ENCODE measurements at regions not wholly inside any gene's neighbourhood (a gene's known extent, or its start where the extent isn't known, plus 50 kb on each side); places are given as distances from the start of the nearest gene placed in this dataset.

DNA sequence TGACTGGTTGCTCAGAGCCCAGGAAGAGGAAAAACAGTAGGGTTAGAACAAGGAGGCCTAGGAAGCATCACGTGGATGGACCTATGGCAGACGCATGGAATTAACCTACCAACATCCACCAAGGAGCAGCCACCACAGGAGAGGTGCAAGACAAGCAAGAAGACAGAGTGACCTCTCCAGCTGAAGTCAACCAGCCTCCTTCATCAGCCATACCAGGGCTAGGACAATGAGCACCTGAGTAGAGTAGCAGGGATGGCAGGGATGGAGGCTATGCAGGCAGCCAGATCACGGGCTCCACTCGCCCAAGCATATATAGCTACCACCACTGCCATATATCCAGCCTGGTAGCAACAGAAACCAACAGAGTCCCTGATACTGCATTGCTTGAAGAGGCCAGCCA, 202.1 kb upstream of the B3GAT1 start:
- peaks cover 16% of the 10 kb centered on the region for H3K27me3 Mint-ChIP-seq
- H3K36me3 Mint-ChIP-seq (ENCODE audit: low read depth) = no peaks in the 10 kb centered on the region
- no peaks in the 10 kb centered on the region for H3K4me1 Mint-ChIP-seq (ENCODE audit: low read depth)

DNA sequence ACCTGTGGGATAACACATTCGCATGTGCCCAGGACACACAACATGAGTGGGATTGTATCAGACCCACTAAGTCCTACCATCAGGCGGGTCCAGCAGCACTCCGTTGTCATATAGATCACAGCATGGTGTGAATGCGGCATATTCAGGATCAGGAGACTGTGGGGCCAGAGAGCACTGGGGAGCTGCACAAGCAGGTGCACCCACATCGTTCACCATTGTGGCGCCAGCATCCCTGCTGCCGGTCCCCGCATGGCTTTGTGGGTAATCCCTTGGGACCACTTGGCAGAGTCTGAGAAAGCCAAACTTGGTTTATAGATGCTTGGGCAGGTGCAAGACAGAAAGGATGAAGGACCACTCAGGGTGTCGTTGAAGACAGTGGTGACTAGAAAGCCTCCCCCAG, 201.6 kb upstream of the B3GAT1 start:
- Mint-ChIP-seq H3K27me3 (peaks cover 18% of the 10 kb centered on the region), H3K4me1 (ENCODE audit: low read depth) (no peaks in the 10 kb centered on the region)

More for the DNA sequence above, 202.1 kb upstream of the B3GAT1 start:
- DNase-seq = no peak
- Mint-ChIP-seq H3K9me3 (no peaks in the 10 kb centered on the region), H3K4me3 (no peak overlapping the region), H3K27ac (no peak overlapping the region)

DNA sequence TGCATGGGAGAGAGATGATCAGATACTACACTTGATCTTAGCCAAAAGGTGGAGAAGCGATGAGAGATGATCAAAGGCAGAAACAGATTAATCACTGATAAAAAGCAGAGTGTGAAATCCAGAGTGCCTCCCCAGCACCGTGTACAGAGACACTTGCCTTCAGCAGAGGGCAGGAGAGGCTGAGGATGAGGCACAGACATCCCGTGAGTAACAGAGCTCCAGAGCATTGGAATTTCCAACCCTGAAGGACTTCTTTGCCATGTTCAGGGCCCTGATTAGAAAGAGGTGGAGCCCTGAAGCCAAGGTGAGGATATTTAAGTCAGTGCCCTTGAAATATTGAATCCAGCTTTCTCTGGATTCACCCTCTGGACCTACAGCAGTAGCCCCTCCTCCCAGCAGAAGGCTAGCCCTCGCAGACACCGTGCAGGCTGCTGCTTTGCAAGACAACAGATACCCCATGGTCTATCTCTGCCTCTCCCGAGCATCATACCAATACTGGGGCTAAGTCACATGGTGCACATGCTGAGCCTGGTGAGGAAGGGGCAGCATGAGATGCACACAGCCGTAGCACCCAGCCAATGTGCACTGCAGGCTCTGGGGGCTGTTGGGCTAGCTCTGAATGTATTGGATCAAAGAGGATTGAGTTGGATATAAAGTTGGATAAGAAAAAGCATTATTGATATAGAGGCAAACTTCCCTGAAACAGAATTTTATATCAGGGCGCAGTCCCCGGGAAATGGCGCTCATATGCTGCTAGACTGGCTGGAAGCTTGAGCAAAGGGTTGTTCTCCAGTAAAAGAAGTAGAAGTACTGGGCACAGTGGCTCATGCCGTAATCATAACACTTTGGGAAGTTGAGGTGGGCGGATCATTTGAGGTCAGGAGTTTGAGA, 200.3 kb upstream of the B3GAT1 start:
- no peak overlapping the region for H3K27ac Mint-ChIP-seq
- no peaks in the 10 kb centered on the region for H3K36me3 Mint-ChIP-seq (ENCODE audit: low read depth)
- no peaks in the 10 kb centered on the region for H3K4me1 Mint-ChIP-seq (ENCODE audit: low read depth)
- no peak for DNase-seq
- H3K4me3 Mint-ChIP-seq = no peak overlapping the region
- H3K27me3 Mint-ChIP-seq = peaks cover 27% of the 10 kb centered on the region
- no peaks in the 10 kb centered on the region for H3K9me3 Mint-ChIP-seq

More for the DNA sequence above, 201.6 kb upstream of the B3GAT1 start:
- H3K9me3 Mint-ChIP-seq = no peaks in the 10 kb centered on the region
- no peak for DNase-seq
- H3K4me3 Mint-ChIP-seq = no peak overlapping the region
- H3K27ac Mint-ChIP-seq = no peak overlapping the region
- no peaks in the 10 kb centered on the region for H3K36me3 Mint-ChIP-seq (ENCODE audit: low read depth)

DNA sequence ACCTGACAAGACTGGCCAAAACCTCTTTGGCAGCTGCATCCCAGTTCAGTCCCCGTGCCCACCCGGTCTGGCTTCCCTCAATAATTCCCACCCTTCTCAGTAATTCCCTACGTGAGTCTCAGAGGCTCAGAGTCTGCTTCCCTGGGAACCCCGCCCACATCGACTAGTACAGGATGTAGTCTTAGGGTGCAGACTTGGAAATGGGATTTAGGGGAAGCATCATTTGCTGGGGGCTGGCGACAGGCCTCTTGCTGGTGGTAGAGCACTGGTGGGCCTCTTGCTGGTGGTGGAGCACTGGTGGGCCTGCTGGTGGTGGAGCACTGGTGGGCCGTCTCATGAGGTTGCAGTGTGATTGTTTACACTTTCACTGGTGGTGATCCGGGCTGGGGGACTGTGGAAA, 199.5 kb upstream of the B3GAT1 start:
- Mint-ChIP-seq H3K27ac (no peak overlapping the region), H3K36me3 (ENCODE audit: low read depth) (no peaks in the 10 kb centered on the region), H3K4me1 (ENCODE audit: low read depth) (no peaks in the 10 kb centered on the region), H3K27me3 (peaks cover 27% of the 10 kb centered on the region), H3K4me3 (no peak overlapping the region), H3K9me3 (no peaks in the 10 kb centered on the region)
- no peak for DNase-seq

DNA sequence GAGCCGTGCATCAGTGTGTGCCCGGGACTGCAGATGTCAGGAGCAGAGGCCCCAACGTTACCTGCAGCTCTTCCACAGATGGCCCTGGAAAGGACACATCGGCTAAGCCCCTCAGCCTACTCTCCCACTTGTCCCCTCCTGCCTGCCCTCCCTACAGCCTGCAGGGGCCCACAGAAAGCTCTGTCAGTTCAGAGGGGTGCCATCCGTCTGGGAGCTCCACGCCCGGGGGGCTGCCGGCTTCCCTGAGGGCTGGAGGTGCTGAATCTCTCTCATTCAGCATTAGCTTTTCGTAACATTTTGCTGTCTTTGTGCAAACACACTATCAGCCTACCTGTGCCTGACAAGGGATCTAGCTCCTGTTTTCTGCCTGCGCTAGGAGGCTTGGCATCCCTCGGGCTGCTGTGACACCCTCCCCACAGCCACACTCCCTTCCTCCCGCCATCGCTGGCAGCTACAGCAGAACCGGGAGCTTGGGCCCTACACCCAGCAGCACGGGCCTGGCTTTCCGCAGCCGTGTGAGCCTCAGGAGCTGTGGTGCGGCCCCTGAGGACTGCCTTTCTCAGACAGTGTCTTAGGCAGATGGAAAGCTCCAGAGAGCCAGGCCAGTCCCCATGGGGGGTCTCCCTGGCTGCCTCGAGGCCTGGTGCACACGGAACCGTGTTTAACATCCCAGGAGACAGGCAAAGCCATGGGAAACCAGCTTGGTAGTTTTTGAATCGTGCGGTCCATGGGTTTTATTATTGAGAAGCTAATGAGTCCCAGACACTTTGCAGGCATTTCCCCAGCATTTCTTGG, 198.3 kb upstream of the B3GAT1 start:
- H3K4me3 Mint-ChIP-seq = no peak overlapping the region
- H3K27me3 Mint-ChIP-seq = peaks cover 32% of the 10 kb centered on the region
- DNase-seq = no peak
- no peaks in the 10 kb centered on the region for H3K4me1 Mint-ChIP-seq (ENCODE audit: low read depth)
- H3K36me3 Mint-ChIP-seq (ENCODE audit: low read depth) = no peaks in the 10 kb centered on the region
- H3K9me3 Mint-ChIP-seq = no peaks in the 10 kb centered on the region
- no peak overlapping the region for H3K27ac Mint-ChIP-seq

DNA sequence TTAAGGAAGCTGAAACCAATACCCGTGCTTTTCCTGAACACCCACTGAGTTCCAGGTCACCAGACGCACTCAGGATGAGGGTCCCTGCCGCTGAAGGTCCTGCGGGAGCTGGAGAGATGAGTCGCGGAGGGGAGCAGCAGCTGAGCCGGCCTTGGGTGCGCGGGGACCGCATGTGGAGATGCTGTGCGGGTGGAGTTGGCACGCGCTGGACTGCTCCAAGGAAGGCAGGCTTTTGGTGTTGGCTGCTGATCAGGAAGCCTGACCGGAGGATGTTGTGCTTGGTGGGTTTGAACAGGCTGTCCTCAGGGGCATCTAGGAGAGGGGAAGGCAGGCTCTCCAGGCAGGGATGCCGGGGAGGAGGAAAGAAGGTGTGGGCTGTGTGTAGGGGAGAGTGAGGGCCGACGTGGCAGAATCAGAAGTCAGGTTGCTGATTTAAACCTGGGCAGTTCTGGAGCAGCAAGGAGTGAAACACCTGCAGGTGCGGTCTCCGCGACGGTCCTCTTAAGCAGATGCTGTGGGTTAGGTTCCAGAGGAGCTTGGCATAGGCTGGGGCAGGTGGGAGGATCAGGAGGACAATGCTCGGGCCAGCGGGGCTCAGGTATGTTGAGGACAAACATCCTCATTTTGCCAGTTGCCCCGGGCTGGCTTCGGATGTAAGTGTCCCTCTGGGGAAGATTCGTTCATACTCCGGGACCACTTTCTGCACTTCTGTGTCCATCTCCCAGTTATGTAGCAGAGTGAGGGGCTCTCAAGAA, 197.5 kb upstream of the B3GAT1 start:
- Mint-ChIP-seq H3K4me1 (ENCODE audit: low read depth) (no peaks in the 10 kb centered on the region), H3K36me3 (ENCODE audit: low read depth) (no peaks in the 10 kb centered on the region), H3K27ac (no peak overlapping the region), H3K27me3 (peaks cover 32% of the 10 kb centered on the region), H3K9me3 (no peaks in the 10 kb centered on the region), H3K4me3 (no peak overlapping the region)
- DNase-seq = no peak

DNA sequence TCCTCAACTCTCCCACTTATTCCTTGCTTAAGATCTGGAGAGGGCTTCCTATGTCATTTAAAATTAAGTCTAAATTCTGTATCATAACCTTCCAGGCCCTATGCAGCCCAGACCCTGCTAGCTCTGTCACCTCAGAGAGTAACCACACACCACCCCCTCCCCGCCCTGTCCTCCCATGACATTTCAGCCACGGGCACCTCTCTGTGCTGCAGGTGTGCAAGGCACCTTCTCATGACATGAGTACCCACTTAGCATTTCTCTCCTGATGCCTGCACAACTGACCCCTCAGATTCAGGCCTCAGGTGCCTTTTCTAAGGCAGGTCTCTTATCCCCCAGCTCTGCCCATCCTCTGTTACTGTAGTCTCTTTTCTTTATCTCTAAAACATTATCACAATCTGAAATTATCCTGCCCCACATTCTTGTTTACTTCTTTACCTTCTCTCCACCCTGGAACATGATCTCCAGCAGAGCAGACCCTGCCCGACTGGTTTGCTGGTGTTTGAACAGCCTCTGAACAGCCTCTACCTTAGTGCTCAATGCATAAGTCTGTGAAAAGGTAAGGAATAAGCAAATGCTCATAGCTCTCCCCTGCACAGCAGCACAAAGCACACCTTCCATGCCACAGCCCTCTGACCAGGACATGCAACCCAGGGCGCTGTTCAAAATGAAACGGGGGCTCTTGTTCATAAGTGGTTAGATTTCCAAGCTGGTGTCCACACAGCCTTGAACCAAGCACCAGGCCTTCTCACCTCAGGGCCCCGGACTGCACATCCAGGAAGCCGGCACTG, 196.1 kb upstream of the B3GAT1 start:
- Mint-ChIP-seq H3K4me1 (ENCODE audit: low read depth) (no peaks in the 10 kb centered on the region), H3K27ac (no peak overlapping the region), H3K36me3 (ENCODE audit: low read depth) (no peaks in the 10 kb centered on the region), H3K27me3 (peaks cover 29% of the 10 kb centered on the region), H3K9me3 (no peaks in the 10 kb centered on the region), H3K4me3 (no peak overlapping the region)
- DNase-seq = no peak

DNA sequence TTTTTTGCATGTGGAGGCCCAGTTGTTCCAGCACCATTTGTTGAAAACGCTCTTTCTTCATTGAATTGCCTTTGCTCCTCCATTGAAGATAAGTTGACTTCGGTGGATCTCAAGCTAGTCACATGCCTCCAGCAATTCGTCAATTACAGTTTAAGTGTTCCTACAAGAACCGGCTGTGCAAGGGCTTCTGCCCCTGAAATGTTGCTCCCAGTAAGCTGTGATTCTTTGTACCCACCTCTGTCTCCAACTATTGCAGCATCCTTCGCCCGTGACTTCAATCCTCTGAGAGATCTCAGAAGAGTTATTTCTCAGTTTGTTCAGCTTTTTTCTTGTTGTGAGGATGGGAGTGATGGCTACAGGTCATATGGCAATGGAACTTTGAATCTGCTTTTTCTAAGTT, 194.2 kb upstream of the B3GAT1 start:
- no peak for DNase-seq
- no peak overlapping the region for H3K27ac Mint-ChIP-seq
- H3K9me3 Mint-ChIP-seq = no peaks in the 10 kb centered on the region
- H3K4me3 Mint-ChIP-seq = no peak overlapping the region
- H3K27me3 Mint-ChIP-seq = peaks cover 33% of the 10 kb centered on the region
- no peaks in the 10 kb centered on the region for H3K4me1 Mint-ChIP-seq (ENCODE audit: low read depth)
- H3K36me3 Mint-ChIP-seq (ENCODE audit: low read depth) = no peaks in the 10 kb centered on the region

DNA sequence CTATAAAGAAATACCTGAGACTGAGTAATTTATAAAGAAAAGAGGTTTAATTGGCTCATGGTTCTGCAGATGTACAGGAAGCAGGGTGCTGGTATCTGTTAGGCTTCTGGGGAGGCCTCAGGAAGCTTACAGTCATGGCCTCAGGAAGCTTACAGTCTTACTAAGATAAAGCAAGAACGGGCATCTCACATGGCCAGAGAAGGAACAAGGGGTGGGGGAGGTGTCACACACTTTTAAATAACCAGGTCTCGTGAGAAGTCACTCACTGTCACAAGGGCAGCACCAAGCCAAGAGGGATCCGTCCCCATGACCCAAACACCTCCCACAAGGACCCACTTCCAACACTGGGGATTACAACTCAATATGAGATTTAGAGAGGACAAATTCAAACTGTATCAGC, 192.8 kb upstream of the B3GAT1 start:
- Mint-ChIP-seq H3K27me3 (peaks cover 33% of the 10 kb centered on the region), H3K4me1 (ENCODE audit: low read depth) (no peaks in the 10 kb centered on the region), H3K36me3 (ENCODE audit: low read depth) (no peaks in the 10 kb centered on the region), H3K9me3 (no peaks in the 10 kb centered on the region), H3K27ac (no peak overlapping the region), H3K4me3 (no peak overlapping the region)
- DNase-seq = no peak

DNA sequence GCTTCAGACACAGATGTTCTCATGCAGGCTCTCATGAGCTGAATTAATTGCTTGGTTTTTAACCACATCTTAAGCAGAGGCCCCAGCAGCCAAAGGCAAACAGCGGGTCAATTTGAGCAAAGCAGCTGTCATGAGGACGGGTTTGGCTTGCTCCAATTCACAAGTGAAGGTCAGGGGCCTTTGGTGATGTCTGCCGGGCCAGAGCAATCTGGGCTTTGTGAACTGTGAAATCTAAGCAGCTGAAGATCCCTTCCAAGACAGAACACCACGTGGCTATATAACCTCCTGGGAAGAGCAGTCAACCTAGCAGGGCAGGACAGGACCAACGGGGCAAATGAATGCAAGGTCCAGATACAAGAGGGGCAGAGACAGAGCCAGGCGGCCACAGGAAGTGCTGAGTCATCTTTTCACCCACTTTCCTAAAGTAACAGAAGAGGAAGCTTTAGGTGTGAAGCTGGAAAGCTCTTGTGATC, 187.3 kb upstream of the B3GAT1 start:
- Mint-ChIP-seq H3K27ac (no peak overlapping the region), H3K4me1 (ENCODE audit: low read depth) (no peaks in the 10 kb centered on the region), H3K36me3 (ENCODE audit: low read depth) (no peaks in the 10 kb centered on the region), H3K4me3 (no peak overlapping the region), H3K27me3 (peaks cover 17% of the 10 kb centered on the region), H3K9me3 (no peaks in the 10 kb centered on the region)
- no peak for DNase-seq

DNA sequence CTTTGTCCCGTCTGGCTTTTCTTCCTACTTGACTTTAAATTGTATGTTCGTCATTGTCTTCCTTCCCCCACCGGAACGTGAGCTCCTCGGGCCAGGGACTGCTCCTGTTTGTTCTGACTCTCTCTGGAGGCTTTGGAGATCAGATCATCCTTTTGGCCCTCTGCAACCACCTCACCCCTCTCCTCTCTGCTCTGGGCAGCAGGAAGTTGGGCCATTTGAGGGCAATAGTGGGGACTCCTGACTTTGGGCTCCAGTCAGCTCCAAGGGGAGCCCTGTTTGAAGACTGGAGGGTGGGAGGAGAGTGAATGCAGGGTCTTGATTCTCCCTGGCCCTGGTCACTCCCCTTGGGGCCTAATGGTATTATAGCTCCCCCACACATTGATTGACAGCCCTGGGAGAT, 186.3 kb upstream of the B3GAT1 start:
- no peak overlapping the region for H3K4me3 Mint-ChIP-seq
- no peak overlapping the region for H3K27ac Mint-ChIP-seq
- H3K4me1 Mint-ChIP-seq (ENCODE audit: low read depth) = no peaks in the 10 kb centered on the region
- no peak for DNase-seq
- no peaks in the 10 kb centered on the region for H3K9me3 Mint-ChIP-seq
- H3K36me3 Mint-ChIP-seq (ENCODE audit: low read depth) = no peaks in the 10 kb centered on the region
- H3K27me3 Mint-ChIP-seq = peaks cover 17% of the 10 kb centered on the region

DNA sequence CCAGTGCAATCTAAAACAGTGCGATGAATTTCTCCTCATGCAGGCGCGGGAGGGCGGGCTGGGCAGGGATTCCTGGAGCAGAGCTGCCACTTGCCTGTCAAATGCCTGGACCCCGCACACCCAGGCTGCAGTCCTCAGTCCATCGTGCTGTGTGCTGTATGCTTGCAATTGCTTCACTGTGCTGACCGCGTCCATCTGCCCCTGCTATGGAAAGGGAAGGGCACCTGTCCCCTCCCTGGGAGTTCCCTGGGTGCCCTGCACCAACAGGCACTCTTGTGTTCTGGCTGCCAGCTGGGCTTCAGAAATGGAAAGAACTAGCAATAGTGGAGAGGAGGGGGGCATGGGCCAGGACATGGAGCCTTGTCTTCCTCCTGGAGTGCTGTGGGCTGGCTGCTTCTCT, 185.4 kb upstream of the B3GAT1 start:
- H3K9me3 Mint-ChIP-seq = no peaks in the 10 kb centered on the region
- H3K27me3 Mint-ChIP-seq = peaks cover 18% of the 10 kb centered on the region
- no peak overlapping the region for H3K27ac Mint-ChIP-seq
- DNase-seq = no peak
- no peaks in the 10 kb centered on the region for H3K36me3 Mint-ChIP-seq (ENCODE audit: low read depth)
- no peak overlapping the region for H3K4me3 Mint-ChIP-seq
- no peaks in the 10 kb centered on the region for H3K4me1 Mint-ChIP-seq (ENCODE audit: low read depth)

DNA sequence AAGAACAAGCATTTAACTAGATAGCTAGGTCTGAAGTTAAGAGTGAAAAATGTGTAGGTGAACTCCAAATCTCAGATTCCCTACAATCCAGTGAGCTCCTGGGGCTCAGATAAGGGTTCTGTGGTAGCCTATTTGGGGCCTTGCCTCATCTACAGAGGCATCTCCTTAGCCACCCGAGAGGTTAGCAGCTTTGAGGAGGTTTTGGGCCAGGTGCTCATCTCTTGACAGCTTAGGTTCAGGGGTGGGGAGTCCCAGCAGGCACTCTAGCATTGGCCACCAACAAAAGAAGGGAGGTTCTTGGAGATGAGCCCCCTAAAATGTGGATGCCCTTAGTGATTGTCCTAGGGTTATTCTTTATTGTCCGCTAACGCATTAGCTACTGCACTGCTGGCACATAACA, 184.4 kb upstream of the B3GAT1 start:
- Mint-ChIP-seq H3K4me1 (ENCODE audit: low read depth) (no peaks in the 10 kb centered on the region), H3K4me3 (no peak overlapping the region), H3K27ac (no peak overlapping the region), H3K36me3 (ENCODE audit: low read depth) (no peaks in the 10 kb centered on the region), H3K27me3 (peaks cover 11% of the 10 kb centered on the region), H3K9me3 (no peaks in the 10 kb centered on the region)
- no peak for DNase-seq

All from activated T-cell treated with anti-CD3 and anti-CD28 coated beads, Interleukin-2, amount 50 U/mL, for 24 hours (primary cell).